Naive thymus-derived CD8-positive, alpha-beta T cell (primary cell): ENCODE measurements at regions not wholly inside any gene's neighbourhood (a gene's known extent, or its start where the extent isn't known, plus 50 kb on each side); places are given as distances from the start of the nearest gene placed in this dataset.
"Not testable (repeated sequence)": the region's sequence is repeated elsewhere in the genome, so short reads cannot be mapped to it uniquely, and the experiment has no call there.

Source experiments
- ATAC-seq, 2 donors: fragments of 150-1000 bp; cut with Tn5 transposase in 1 of 2; sonication (Bioruptor Pico), chemical (Tn5 transposase) in 1 of 2; 1 replicate in 1 of 2; 2 replicates in 1 of 2; pipeline ENCODE4 v1.10.0; 2021; ENCODE audit warnings: mild to moderate bottlenecking in 2 of 2, moderate library complexity in 2 of 2
- POLR2A ChIA-PET: fragments of 350-600 bp; sonication (Branson Sonifier 250); formaldehyde crosslinking; loops from one replicate; lab custom pipeline; 2021; ENCODE audit warnings: antibody characterized with exemption; lab: Charles Lee
- DNase-seq, 10 donors: peaks; one replicate each; pipeline versions ENCODE4 v3.0.0 to v3.0.0-alpha.2; 2020 to 2022
- H3K27ac Mint-ChIP-seq, 10 donors: one replicate each; pipeline ENCODE4 v1.8.0; 2020 to 2022; ENCODE audit warnings: mild to moderate bottlenecking in 10 of 10, mixed read lengths in 10 of 10, moderate library complexity in 4 of 10, inconsistent platforms in 1 of 10
- H3K27me3 Mint-ChIP-seq, 5 donors: one replicate each; pipeline ENCODE4 v1.8.0; 2021 to 2022; ENCODE audit warnings: mixed read lengths in 5 of 5
- H3K36me3 Mint-ChIP-seq, 3 donors: one replicate each; pipeline ENCODE4 v1.8.0; 2020 to 2022; ENCODE audit warnings: mixed read lengths in 3 of 3, mild to moderate bottlenecking in 2 of 3, inconsistent platforms in 1 of 3
- H3K4me1 Mint-ChIP-seq, 4 donors: one replicate each; pipeline ENCODE4 v1.8.0; 2021 to 2022; ENCODE audit warnings: mixed read lengths in 4 of 4
- H3K4me3 Mint-ChIP-seq, 10 donors: one replicate each; pipeline ENCODE4 v1.8.0; 2020 to 2022; ENCODE audit warnings: mild to moderate bottlenecking in 10 of 10, mixed read lengths in 10 of 10, moderate library complexity in 6 of 10, inconsistent platforms in 1 of 10
- H3K9me3 Mint-ChIP-seq, 9 donors: one replicate each; pipeline ENCODE4 v1.8.0; 2020 to 2022; ENCODE audit warnings: mixed read lengths in 9 of 9, mild to moderate bottlenecking in 3 of 9, inconsistent platforms in 1 of 9, moderate library complexity in 1 of 9

DNA sequence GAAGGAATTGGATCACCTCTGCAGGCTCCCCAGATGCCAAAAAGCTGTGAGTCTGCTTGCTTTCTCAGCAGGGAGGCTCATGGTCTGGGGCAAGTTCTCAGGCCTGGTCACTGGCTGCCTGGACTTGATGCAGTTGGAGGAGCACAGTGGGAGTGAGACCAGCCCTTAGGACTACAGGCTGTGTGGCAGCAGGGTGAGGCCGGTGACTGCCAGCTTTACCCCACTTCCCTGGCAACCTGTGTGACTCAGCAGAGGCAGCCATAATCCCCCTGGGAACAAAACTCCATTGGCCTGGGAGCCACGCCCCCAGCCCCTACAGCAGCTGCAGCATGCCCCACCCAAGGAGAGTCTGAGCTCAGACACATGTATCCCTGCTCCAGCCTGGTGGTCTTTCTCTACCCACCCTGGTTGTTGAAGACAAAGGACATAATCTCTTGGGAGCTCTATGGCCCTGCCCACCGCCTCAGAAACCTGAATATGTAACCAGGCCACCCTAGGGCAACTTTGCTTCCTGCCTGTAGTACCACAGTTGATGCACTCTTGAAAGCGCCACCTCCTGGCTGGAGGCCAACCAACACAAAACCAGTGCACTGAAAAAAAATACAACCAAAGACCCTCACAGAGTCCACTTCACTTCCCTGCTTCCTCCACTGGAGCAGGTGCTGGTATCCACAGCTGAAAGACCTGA, 106.8 kb upstream of the SPATS2L start:
- no peaks in the 10 kb centered on the region for H3K36me3 Mint-ChIP-seq
- H3K4me3 Mint-ChIP-seq = no peak overlapping the region
- ATAC-seq = no peak
- H3K27ac Mint-ChIP-seq = no peak overlapping the region
- no peaks in the 10 kb centered on the region for H3K4me1 Mint-ChIP-seq
- no peak for DNase-seq
- peaks cover 0 to 7% (median 0%) of the 10 kb centered on the region in 9 donors for H3K9me3 Mint-ChIP-seq
- H3K27me3 Mint-ChIP-seq = peaks cover 13 to 43% (median 20%) of the 10 kb centered on the region in 5 donors
- POLR2A ChIA-PET = no interaction called here

DNA sequence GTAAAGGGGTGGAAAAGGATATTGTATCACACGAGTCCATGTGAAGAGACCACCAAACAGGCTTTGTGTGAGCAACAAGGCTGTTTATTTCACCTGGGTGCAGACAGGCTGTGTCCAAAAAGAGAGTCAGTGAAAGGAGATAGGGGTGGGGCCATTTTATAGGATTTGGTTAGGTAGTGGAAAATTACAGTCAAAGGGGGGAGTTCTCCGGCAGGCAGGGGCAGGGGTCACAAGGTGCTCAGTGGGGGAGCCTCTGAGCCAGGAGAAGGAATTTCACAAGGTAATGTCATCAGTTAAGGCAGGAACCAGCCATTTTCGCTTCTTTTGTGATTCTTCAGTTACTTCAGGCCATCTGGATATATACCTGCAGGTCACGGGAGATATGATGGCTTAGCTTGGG, 104.7 kb upstream of the SPATS2L start:
- H3K4me1 Mint-ChIP-seq, DNase-seq, H3K9me3 Mint-ChIP-seq, H3K4me3 Mint-ChIP-seq, POLR2A ChIA-PET, H3K27ac Mint-ChIP-seq, H3K36me3 Mint-ChIP-seq, ATAC-seq: not testable (repeated sequence)
- H3K27me3 Mint-ChIP-seq = peaks cover 7 to 39% (median 13%) of the 10 kb centered on the region in 5 donors

DNA sequence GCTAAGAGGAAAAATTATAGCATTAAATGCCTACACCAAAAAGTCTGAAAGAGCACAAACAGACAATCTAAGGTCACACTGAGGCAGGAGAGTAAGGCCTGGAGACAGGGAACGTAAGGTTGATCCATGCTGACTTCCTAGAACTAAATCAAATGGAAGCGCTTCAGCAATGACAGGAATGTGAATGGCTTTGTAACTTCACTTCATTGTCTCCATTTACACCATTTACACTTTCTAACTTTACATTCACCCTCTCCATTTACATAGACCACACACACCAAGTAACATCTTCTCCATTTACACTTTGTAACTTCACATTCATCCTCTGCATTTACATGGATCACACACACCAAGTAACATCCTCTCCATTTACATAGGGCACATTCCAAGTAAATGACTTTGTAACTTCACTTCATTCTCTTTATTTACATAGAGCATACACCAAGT, 103.1 kb upstream of the SPATS2L start:
- peaks cover 0 to 2% (median 0%) of the 10 kb centered on the region in 3 donors for H3K36me3 Mint-ChIP-seq

DNA sequence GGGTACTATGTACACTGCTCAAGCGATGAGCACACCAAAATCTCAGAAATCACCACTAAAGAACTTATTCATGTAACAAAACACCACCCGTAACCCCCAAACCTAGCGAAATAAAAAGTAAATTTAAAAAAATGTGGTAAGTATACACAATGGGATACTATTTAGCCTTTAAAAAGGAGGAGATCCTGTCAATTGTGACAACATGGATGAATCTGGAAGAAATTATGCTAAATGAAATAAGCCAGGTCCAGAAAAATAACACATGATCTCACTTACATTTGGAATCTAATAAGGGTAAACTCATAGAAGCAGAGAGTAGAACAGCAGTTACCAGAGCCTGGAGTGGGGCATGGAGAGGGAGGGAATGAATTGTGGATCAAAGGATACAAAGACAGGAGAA, 98.5 kb upstream of the SPATS2L start:
- POLR2A ChIA-PET = no interaction called here
- H3K27me3 Mint-ChIP-seq = peaks cover 4 to 20% (median 9%) of the 10 kb centered on the region in 5 donors
- DNase-seq (no peak), ATAC-seq (no peak)
- no peaks in the 10 kb centered on the region for H3K4me1 Mint-ChIP-seq
- H3K9me3 Mint-ChIP-seq = peaks cover 0 to 12% (median 5%) of the 10 kb centered on the region in 9 donors
- peaks cover 0 to 2% (median 0%) of the 10 kb centered on the region in 3 donors for H3K36me3 Mint-ChIP-seq
- H3K27ac Mint-ChIP-seq = no peak overlapping the region
- no peak overlapping the region for H3K4me3 Mint-ChIP-seq

More for the DNA sequence above, 103.1 kb upstream of the SPATS2L start:
- no peak overlapping the region for H3K27ac Mint-ChIP-seq
- H3K4me1 Mint-ChIP-seq = no peaks in the 10 kb centered on the region
- ATAC-seq (no peak), DNase-seq (no peak)
- POLR2A ChIA-PET = no interaction called here
- no peak overlapping the region for H3K4me3 Mint-ChIP-seq
- peaks cover 4 to 31% (median 6%) of the 10 kb centered on the region in 5 donors for H3K27me3 Mint-ChIP-seq
- H3K9me3 Mint-ChIP-seq = peaks cover 0 to 9% (median 4%) of the 10 kb centered on the region in 9 donors

DNA sequence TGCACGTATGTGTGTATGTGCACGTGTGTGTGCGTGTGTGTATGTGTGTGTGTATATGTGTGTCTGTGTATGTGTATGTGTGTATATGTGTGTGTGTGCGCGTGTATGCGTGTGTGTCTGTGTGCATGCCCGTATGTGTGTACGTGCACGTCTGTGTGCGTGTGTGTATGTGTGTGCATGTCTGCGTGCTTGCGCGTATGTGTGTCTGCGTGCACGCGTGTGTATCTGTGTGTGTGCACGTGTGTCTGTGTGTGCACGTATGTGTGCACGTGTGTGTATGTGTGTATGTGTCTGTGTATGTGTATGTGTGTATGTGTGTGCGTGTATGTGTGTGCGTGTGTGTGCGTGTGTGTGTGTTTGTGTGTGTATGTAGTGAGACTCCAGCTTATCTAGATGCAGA, 97.5 kb upstream of the SPATS2L start:
- Mint-ChIP-seq H3K9me3 (peaks cover 0 to 12% (median 5%) of the 10 kb centered on the region in 9 donors), H3K27me3 (peaks cover 4 to 25% (median 12%) of the 10 kb centered on the region in 5 donors), H3K4me3 (no peak overlapping the region), H3K36me3 (peaks cover 0 to 2% (median 0%) of the 10 kb centered on the region in 3 donors), H3K27ac (peak overlapping the region in 1 of 10 donors; percentile 13), H3K4me1 (no peaks in the 10 kb centered on the region)
- ATAC-seq (no peak), DNase-seq (no peak)
- POLR2A ChIA-PET = no interaction called here

DNA sequence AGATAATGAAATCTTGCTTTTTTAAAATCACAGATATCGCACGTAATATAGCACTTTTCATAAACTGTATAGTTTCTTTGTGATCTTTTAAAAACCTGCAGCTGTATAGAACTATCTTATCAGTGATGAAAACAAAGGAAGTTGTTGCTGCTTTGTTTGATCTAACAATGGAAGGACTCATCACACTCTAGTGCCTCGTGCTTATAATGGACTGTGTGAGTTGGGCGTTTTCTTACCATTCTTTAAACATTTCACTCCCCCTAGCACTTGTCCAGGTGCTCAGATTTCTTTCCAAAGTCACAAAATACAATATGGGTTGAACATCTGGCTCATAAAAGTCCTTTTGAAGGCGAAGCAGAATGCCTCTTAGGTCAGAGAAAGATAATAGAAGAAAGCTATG, 94.8 kb upstream of the SPATS2L start:
- H3K27ac Mint-ChIP-seq = no peak overlapping the region
- POLR2A ChIA-PET = no interaction called here

DNA sequence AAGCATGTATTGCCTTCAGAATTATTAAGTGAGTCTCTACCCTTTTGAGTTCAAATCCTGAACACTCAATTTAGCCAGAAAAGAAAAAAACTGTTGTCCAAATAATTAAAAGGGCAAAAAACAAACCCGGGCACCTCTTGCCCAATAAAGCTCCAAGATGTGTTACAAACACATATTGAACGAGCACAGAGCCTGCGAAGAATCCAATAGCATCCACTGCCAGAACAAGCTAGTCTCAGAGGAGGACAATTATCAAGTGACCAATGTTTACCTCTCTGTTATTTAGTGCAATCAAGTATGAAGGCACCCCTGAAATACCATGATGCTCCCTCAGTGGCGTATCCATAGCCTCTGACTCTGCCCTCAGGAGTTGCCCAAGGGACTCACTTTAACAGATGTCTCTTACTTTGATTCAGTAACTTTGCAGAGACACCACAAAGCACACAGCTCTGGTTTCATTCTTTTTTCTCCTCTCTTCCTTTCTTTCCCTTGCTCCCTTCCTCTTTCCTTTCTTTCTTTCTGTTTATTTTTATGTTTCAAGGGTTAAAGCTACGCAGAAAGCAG, 93.5 kb upstream of the SPATS2L start:
- H3K27me3 Mint-ChIP-seq = peaks cover 7 to 55% (median 22%) of the 10 kb centered on the region in 5 donors
- H3K27ac Mint-ChIP-seq = no peak overlapping the region
- DNase-seq (no peak), ATAC-seq (no peak)
- no peaks in the 10 kb centered on the region for H3K4me1 Mint-ChIP-seq
- H3K9me3 Mint-ChIP-seq = peaks cover 0 to 12% (median 0%) of the 10 kb centered on the region in 9 donors
- no peak overlapping the region for H3K4me3 Mint-ChIP-seq
- POLR2A ChIA-PET = no interaction called here
- H3K36me3 Mint-ChIP-seq = no peaks in the 10 kb centered on the region

More for the DNA sequence above, 94.8 kb upstream of the SPATS2L start:
- H3K4me1 Mint-ChIP-seq = no peaks in the 10 kb centered on the region
- peaks cover 0 to 12% (median 0%) of the 10 kb centered on the region in 9 donors for H3K9me3 Mint-ChIP-seq
- ATAC-seq (no peak), DNase-seq (no peak)
- H3K36me3 Mint-ChIP-seq = no peaks in the 10 kb centered on the region
- H3K4me3 Mint-ChIP-seq = no peak overlapping the region
- peaks cover 7 to 51% (median 19%) of the 10 kb centered on the region in 5 donors for H3K27me3 Mint-ChIP-seq

DNA sequence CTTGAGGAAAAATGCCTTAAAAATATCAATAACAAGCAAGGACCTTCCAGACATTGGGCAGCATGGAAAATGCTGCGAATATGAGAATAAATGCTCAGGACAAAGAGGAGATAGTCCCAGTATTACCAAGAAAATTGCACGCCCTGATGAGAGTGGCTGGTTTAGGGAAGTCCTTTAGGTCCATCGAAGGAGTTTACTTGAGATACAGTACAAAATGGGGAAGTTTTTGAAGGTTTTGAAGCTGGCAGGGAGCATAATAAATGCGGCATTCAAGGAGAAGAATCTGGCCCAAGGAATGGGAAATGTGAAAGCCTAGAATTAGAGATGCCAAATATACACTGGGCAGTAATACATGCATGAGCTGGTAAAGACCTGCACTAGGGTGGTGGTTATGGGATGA, 90.2 kb upstream of the SPATS2L start:
- H3K36me3 Mint-ChIP-seq = no peaks in the 10 kb centered on the region
- H3K27me3 Mint-ChIP-seq = peaks cover 9 to 57% (median 19%) of the 10 kb centered on the region in 5 donors
- no peaks in the 10 kb centered on the region for H3K9me3 Mint-ChIP-seq
- H3K4me1 Mint-ChIP-seq = no peaks in the 10 kb centered on the region
- POLR2A ChIA-PET = no interaction called here
- DNase-seq = no peak
- H3K4me3 Mint-ChIP-seq = no peak overlapping the region
- H3K27ac Mint-ChIP-seq = no peak overlapping the region
- no peak for ATAC-seq

DNA sequence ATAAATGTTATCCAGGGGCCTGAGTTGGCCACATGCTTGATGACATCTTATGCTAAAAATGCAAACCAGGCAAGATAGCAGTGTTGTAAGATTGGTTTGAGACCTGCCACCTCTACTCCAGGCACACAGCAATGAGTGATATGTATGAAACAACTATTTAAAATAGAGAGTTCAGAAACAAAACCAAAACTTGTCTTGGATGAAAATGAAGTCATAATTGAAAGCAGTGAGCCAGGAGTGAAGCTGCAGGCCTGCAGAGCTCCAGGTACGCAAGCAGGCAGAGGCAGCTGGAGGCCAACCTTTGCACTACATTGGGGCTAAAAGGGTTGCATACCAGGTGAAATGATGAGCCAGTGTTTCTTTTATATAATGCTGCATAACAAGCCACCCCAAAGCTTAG, 89.2 kb upstream of the SPATS2L start:
- DNase-seq (no peak), ATAC-seq (no peak)
- Mint-ChIP-seq H3K9me3 (no peaks in the 10 kb centered on the region), H3K36me3 (no peaks in the 10 kb centered on the region), H3K4me3 (no peak overlapping the region), H3K4me1 (no peaks in the 10 kb centered on the region), H3K27me3 (peaks cover 8 to 59% (median 23%) of the 10 kb centered on the region in 5 donors), H3K27ac (no peak overlapping the region)
- POLR2A ChIA-PET = no interaction called here

DNA sequence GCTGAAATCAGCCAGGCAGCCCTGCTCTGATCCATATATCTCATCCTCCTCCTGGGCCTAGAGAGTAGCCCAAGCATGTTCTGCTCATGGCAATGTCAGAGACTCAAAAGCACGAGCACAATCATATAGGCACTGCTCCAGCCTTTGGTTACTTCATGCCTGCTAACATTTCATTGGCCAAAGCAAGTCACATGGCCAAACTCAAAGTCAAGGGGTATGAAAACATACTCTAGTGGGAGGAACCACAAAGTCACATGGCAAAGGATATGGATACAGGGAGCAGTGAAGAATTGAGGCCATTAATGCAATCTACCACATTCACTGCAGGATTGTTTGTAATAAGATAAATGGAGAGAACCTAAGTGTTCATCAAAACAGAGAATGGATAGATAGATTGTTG, 87.8 kb upstream of the SPATS2L start:
- Mint-ChIP-seq H3K27ac (no peak overlapping the region), H3K4me3 (no peak overlapping the region), H3K4me1 (no peaks in the 10 kb centered on the region), H3K36me3 (no peaks in the 10 kb centered on the region), H3K9me3 (peaks cover 0 to 2% (median 0%) of the 10 kb centered on the region in 9 donors), H3K27me3 (peaks cover 5 to 49% (median 18%) of the 10 kb centered on the region in 5 donors)
- POLR2A ChIA-PET = no interaction called here
- DNase-seq (no peak), ATAC-seq (no peak)

DNA sequence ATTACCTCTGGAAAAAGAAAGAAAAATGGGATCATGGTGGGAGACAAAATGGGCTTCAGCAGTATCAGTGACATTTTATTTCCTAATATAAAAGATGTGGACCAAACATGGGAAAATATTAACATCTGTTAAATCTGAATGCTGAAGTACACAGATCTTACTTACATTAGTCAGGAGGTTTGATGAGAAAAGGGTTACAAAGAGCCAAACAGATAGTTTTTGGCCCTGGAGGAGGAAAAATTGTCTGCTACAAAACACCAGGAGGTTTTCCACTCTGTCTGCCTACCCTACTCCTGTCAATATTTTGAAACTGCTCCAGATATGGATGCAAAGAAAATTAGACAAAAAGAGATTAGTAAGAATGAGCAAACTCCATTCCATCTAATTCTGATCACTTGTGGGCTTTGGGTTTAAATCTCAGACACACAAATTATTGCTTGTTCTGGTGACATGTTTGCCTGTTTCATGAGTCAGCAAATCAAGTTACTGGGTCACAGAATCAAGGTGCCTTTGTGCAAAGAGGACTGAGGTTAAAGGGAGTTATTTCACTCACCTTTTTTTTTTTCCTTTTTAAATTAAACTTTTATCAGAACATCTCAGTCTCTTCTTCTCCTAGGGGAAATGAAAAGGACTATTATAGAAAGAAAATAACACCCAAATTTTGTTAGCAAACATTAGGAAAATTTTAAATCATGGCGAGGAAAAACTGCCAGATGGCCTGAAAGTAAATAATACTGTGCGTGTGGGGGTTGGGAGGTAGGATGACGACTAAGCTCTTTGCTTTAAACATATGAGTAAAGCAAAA, 87.0 kb upstream of the SPATS2L start:
- Mint-ChIP-seq H3K36me3 (no peaks in the 10 kb centered on the region), H3K27ac (no peak overlapping the region), H3K4me3 (no peak overlapping the region), H3K4me1 (no peaks in the 10 kb centered on the region), H3K9me3 (peaks cover 0 to 2% (median 0%) of the 10 kb centered on the region in 9 donors), H3K27me3 (peaks cover 4 to 41% (median 13%) of the 10 kb centered on the region in 5 donors)
- ATAC-seq (no peak), DNase-seq (no peak)
- POLR2A ChIA-PET = no interaction called here

DNA sequence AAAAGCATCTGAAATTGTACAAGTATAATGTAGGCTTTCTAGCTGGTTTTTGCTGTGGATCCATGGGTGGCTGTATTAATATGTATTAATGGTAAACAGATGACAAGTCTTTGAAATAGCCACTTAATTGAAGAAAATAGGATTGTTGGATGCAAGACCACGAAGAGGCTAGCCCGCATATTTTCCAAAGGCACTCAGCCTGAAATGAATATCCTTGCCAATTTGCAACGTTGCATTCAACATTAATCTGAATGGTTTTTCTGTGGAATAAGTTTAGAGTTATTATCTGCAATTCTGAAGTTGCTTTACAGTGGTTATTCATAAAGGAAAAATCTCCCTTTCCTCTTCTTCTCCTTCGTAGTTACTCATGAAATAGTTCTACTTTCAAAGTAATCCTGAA, 86.2 kb upstream of the SPATS2L start:
- Mint-ChIP-seq H3K9me3 (peaks cover 0 to 6% (median 0%) of the 10 kb centered on the region in 9 donors), H3K4me1 (no peaks in the 10 kb centered on the region), H3K27ac (no peak overlapping the region), H3K36me3 (no peaks in the 10 kb centered on the region), H3K4me3 (no peak overlapping the region), H3K27me3 (peaks cover 3 to 33% (median 9%) of the 10 kb centered on the region in 5 donors)
- DNase-seq (no peak), ATAC-seq (no peak)
- POLR2A ChIA-PET = no interaction called here
